GM18519 (cell line): ENCODE measurements at regions not wholly inside any gene's neighbourhood (a gene's known extent, or its start where the extent isn't known, plus 50 kb on each side); places are given as distances from the start of the nearest gene placed in this dataset.

Experiments
- ATAC-seq: cut with Tn5 transposase; IDR thresholded peaks from one replicate; pipeline ENCODE4 v1.9.1; 2021; ENCODE audit warnings: mild to moderate bottlenecking, moderate library complexity; ENCODE audit not compliant: unreplicated experiment, low FRiP score

GRCh38 chr1:38622197-38622596 is 237.4 kb downstream of the RRAGC start:
- ATAC-seq: no peak

- no peak for ATAC-seq
These were observed 242.7 kb downstream of the RRAGC start for GRCh38 chr1:38616846-38617245.

- ATAC-seq: no peak
These were observed 243.9 kb downstream of the RRAGC start for GRCh38 chr1:38615680-38616079.

- ATAC-seq: no peak
These were observed 244.7 kb downstream of the RRAGC start for GRCh38 chr1:38614861-38615260.

- ATAC-seq: no peak
These were observed 245.6 kb downstream of the RRAGC start for GRCh38 chr1:38613996-38614395.

- ATAC-seq: no peak
These were observed 246.6 kb downstream of the RRAGC start for GRCh38 chr1:38612951-38613350.

- no peak for ATAC-seq
These were observed 247.8 kb downstream of the RRAGC start for GRCh38 chr1:38611664-38612211.

- no peak for ATAC-seq
These were observed 250.2 kb downstream of the RRAGC start for GRCh38 chr1:38609166-38610025.

GRCh38 chr1:38608202-38608864 is 251.2 kb downstream of the RRAGC start:
- no peak for ATAC-seq

GRCh38 chr1:38607526-38607925 is 252.0 kb downstream of the RRAGC start:
- ATAC-seq: no peak

- ATAC-seq: no peak
These were observed 254.5 kb downstream of the RRAGC start for GRCh38 chr1:38605063-38605462.

- ATAC-seq: no peak
These were observed 255.7 kb downstream of the RRAGC start for GRCh38 chr1:38603907-38604306.

- no peak for ATAC-seq
These were observed 258.7 kb downstream of the RRAGC start for GRCh38 chr1:38600905-38601304.

- ATAC-seq: no peak
These were observed 259.3 kb downstream of the RRAGC start for GRCh38 chr1:38600286-38600685.

- ATAC-seq: no peak
These were observed 261.5 kb downstream of the RRAGC start for GRCh38 chr1:38598118-38598517.

- ATAC-seq: no peak
These were observed 270.5 kb downstream of the RRAGC start for GRCh38 chr1:38589036-38589435.

GRCh38 chr1:38587766-38588165 is 271.8 kb downstream of the RRAGC start:
- ATAC-seq: no peak

- ATAC-seq: no peak
These were observed 272.5 kb downstream of the RRAGC start for GRCh38 chr1:38586993-38587646.

GRCh38 chr1:38585971-38586370 is 273.6 kb downstream of the RRAGC start:
- no peak for ATAC-seq

- ATAC-seq: no peak
These were observed 274.1 kb downstream of the RRAGC start for GRCh38 chr1:38585460-38585859.
